ENCODE measurements at regions not wholly inside any gene's neighbourhood (a gene's known extent, or its start where the extent isn't known, plus 50 kb on each side); places are given as distances from the start of the nearest gene placed in this dataset.
"Not testable (repeated sequence)": the region's sequence is repeated elsewhere in the genome, so short reads cannot be mapped to it uniquely, and the experiment has no call there.

DNA sequence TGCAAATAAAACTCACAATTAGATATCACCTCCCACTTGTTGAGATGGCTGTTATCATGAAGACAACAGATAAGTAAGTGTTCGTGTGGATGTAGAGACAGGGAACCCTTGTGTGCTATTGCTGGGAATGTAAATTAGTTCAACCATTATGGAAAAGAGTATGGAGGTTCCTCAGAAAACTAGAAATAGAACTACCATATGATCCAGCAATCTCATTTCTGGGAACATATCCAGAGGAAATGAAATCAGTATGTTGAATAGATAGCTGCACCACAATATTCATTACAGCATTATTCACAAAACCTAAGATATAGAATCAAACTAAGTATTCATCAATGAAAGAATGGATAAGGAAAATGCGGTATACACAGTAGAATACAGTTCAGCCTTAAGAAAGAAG is 418.7 kb upstream of the CNTN6 start:
- DNase-seq, result peak in 1 of 2 experiments; percentile 43

DNA sequence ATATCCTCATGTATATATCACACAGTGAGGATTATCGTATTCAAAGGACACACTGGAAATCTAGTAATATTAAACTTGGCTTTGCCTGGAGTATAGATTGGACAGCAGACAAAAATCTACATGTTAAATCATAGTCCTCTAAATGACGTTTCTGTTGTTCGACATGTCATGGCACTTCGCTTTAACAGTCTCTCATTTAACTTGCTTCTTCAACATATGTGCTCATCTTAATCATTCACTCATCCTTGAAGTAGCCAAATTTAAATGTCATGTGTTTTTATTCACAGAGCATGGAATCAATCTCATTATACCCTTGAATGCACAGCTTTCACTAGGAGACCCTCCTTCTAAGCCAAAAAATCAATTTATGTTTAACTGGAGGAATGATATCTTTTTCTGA is 417.0 kb upstream of the CNTN6 start:
- DNase-seq, result no peak

DNA sequence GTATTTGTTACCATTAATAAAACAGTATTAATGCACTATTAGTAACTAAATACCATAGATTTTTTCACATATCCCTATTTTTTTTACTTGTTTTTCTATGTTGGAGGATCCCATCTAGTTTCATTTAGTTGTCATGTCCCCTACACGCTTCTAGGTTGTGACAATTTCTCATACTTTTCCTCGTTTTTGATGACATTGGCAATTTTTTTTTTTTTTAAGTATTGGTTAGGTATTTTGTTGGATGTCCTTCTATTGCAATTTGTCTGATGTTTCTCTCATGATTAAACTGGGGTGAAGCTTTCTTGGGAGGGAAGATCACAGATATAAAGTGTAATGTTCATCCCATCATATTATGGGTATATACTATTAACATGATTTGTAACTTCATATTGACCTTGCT is 409.1 kb upstream of the CNTN6 start:
- DNase-seq, result no peak

GRCh38 chr3:690770-691169 is 402.1 kb upstream of the CNTN6 start:
- no peak for DNase-seq

- no peak for DNase-seq
Measured at GRCh38 chr3:700514-700913, 392.3 kb upstream of the CNTN6 start.

DNA sequence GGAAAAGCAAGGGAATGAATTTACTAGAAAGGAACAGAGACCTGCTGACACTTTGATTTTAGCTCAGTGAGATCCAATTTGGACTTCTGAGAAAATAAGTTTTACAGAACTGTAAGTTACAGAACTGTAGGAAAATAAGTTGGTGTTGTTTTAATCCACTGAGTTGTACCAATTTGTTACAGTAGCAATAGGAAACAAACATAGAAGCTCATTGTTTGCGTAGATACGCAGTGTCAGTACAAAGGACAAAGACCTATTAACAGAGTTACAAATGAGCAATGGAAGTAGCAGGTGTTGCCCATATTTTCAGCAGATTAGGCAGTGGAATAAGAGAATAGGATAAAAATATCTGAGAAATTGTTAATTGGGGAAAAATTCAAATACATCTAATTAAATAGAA is 385.8 kb upstream of the CNTN6 start:
- peak; percentile 12 to 18 for DNase-seq

DNA sequence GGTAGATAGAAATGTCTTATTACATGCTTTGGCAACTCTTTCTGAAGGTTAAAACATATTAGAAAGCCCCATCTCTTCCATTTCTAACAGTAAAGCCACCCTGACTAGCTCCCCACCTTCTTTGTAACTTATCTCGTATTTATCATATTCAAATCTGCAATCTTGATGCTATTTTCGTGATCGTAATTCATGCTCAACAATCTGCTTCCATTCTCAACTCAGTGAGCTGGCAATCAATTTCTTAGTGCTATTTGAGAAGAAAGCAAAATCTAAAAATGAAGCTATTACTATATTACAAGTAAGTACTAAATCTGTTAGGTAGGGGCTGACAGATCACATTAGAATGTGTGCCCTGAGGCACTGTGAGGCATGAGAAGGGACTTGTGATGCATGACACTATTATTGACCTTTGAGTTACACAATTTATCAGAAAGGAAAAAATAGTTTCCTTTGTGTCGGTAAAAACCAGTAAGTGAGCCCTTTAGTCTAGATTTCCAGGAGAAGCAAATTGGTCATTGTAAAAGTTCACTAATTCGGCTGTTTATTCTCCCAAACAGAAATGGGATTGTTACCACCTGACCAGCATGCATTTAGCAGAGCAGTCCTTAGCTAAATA is 379.7 kb upstream of the CNTN6 start:
- DNase-seq, result peak in 1 of 2 experiments; percentile 2

- no peak for DNase-seq
Measured at GRCh38 chr3:713947-714620, 378.7 kb upstream of the CNTN6 start.

DNA sequence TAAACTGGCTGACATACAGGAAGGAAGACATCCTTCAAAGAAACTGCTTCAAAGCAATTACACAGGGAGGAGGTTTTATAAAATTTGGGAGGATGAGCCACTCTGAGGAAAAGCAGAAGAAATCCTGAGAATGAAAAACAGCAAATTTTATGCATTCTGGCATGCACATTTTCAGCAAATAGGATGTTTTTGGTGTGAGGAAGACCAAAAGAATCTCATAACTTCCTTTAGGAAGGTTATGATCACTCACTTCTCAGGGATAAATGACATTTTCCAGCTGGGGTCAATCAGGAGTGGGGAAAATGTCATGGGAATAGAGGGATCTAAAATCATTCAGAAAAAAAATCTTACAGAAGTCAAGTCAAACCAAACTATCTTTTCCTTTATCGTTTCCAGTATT is 371.7 kb upstream of the CNTN6 start:
- no peak for DNase-seq

- DNase-seq, result no peak
Measured at GRCh38 chr3:732326-732928, 360.4 kb upstream of the CNTN6 start.

- DNase-seq, result no peak
Measured at GRCh38 chr3:733313-733712, 359.5 kb upstream of the CNTN6 start.

DNA sequence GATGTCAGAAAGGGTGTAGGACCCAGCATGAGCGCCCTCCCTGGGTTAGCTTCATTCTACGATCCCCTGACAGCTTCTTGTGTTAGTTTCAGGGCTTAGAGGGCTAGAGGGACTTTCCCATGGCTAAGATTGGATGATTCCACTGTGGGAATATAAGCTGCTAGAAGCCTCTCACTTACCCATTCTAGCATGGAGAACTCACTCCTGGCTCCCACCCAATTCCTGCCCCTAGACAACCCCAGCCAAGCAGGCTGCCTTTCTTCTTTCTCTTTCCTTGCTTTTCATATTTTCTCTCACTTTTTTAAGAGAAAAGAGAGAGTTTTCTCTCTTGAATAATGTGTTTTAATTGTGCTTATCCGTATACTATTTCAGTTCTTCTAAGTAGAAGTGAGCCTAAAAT is 335.1 kb upstream of the CNTN6 start:
- no peak for DNase-seq

- no peak for DNase-seq
Measured at GRCh38 chr3:759106-759505, 333.7 kb upstream of the CNTN6 start.

DNA sequence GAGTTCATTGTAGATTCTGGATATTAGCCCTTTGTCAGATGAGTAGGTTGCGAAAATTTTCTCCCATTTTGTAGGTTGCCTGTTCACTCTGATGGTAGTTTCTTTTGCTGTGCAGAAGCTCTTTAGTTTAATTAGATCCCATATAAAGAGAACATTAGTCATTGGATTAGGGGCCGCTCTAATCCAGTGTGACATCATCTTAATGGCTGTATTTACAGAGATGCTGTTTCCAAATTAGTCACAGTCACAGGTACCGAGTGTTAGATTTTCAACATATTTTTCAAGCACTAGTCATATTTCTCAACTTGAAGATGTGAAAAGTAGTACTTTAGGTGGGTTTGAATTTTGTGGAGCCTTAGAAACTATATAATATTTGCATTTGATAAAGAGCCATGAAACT is 319.4 kb upstream of the CNTN6 start:
- not testable (repeated sequence) for DNase-seq

DNA sequence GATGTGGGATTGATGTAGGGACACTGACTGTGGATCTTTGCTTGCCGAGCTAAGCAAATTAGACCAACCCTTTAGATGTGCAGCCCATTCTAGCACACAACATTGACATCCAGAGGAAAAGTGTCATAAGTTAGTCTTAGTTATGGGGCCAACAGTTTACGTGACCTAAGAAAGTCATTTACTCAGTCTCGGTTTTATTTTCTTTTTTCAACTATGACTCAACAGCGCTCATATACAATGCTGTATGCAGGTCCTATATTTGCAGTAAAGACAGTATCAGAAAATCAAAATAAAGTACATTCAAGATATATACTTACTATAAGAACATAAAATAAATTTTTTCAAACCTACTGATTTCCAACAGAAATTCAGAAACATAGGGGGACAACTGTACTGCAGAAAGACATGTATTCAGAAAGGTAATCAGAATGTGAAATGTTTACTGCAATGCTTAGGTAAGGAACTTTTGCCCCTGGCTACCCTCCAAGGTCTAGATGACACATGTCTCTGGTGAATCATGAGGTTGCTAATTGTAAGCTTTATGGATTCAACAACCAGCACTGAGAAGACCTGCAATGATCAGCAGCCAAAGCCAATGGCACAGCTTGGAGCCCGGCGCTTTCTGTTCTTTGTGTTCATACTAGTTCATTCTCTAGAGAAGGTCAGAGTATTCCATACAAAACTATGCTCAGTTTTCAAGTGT is 317.5 kb upstream of the CNTN6 start:
- no peak for DNase-seq

DNA sequence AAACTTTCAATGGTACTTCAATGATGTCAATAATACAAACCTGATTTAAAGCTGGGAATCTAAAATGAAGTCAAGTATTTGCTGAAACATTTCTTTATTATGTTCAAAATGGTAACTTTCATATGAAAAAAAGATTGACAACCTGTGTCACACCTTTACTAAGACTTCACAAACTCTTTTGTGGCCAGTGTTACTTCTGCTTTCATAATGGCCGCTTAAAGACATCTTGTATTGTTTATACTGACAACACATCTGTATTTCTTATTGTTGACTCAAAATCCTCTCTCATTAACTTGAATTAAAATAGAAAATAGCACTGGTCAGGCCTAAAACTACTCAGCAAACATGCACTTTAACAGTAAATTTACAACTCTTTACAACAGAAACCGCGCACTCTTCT is 312.3 kb upstream of the CNTN6 start:
- no peak for DNase-seq

DNA sequence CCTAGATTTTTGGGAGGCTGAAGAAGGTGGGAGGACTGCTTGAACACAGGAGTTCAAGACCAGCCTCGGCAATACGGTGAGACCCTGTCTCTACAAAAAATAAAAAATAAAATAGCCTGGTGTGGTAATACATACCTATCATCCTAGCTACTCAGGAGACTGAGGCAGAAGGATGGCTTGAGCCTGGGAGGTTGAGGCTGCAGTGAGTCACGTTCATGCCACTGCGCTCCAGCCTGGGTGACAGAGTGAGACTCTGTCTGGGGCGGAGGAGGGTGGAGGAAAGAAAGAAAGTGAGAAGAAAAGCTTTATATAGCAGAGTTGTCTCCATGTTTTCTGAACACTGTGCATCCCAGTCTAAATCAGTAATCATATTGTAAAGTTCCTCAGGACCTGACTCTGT is 301.4 kb upstream of the CNTN6 start:
- DNase-seq, result no peak

DNA sequence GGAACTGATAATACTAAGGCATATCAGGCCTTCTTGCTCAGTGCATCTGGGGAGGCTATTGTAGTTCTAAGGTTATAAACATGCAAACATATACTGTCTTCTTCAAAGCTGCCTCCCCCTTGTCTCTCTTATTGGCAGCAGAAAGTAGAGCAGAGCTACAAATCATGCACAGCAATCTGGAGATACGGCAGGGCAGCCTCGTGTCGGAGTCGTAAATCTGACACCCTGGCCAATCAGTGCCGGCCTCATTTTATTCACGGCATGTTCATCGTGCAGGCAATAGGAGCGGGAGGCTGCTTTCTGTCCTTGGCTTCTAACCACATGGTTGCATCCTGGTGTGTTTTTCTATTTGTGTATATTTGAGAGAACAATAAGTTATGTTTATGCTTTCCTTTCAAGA is 300.2 kb upstream of the CNTN6 start:
- DNase-seq, result peak; percentile 27 to 46

GRCh38 chr3:804211-804610 is 288.6 kb upstream of the CNTN6 start:
- DNase-seq, result peak; percentile 49 to 55

DNA sequence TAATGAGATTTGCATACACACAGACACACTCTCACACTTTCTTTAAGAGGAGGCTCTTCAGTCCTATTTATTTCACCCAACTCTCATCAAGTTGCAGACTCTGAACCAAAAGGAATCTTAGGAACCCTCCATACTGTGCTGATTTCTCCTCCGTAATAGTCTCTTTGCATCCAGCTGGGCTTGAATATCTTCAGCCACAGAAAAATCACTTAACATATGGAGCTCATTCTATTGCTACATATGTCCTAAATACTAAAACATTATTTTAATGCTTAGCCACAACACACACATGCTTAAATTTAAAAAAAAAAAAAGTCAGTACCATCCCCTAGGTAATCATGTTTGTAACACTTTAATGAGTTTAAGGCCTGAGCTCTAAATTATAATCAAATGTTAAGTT is 287.5 kb upstream of the CNTN6 start:
- DNase-seq, result no peak

DNA sequence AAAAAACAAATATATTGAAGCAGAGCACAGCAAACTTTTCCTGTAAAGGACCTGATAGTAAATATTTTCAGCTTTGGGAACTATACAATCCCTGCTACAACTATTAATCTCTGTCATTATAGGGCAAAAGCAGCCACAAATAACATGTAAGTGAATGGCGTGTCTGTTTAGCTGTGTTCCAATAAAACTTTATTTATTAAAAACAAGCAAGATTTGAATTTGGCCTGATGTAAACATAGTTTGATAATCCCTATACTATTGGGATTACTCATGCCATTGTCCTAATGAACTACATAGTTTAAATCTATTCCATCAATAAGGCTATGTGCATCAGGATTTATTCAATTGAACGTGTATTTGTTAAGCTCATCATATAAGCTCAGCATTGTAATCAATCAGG is 286.8 kb upstream of the CNTN6 start:
- no peak for DNase-seq

GRCh38 chr3:816605-817004 is 276.2 kb upstream of the CNTN6 start:
- DNase-seq, result no peak

GRCh38 chr3:834679-835078 is 258.1 kb upstream of the CNTN6 start:
- no peak for DNase-seq

DNA sequence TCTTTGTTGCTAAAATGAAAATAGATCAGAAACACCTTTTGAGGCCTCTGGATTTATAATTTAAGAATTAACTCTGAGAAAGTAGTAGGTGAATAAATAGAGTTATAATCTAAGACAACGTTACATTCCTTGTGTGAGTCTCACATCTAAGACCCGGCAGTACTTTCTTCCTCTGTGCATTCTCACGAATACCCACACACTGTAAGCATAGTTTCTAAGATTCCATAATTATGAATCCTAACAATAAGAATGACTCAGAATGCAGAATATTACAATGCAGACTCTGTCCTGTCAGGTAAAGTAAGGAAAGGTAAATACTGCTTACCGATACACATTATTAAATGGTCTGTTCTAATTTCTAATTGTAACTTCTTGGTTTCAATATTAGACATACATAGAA is 257.7 kb upstream of the CNTN6 start:
- no peak for DNase-seq
